Testis (tissue), 2 donors: ENCODE measurements at regions not wholly inside any gene's neighbourhood (a gene's known extent, or its start where the extent isn't known, plus 50 kb on each side); places are given as distances from the start of the nearest gene placed in this dataset.

ENCODE experiments used
- DNase-seq: peaks from one replicate; pipeline ENCODE4 v3.0.0-alpha.2; 2019
- H3K27ac ChIP-seq, 2 donors: fragments of 200-600 bp; sonication (generic); one replicate each; pipeline ENCODE4 v1.5.1; 2019
- H3K27me3 ChIP-seq: fragments of 200-600 bp; sonication (generic); one replicate; pipeline ENCODE4 v1.5.1; 2019
- H3K36me3 ChIP-seq: fragments of 200-600 bp; sonication (generic); one replicate; pipeline ENCODE4 v1.5.1; 2017; ENCODE audit warnings: low read depth; ENCODE audit errors: missing control alignments
- H3K4me1 ChIP-seq: fragments of 200-600 bp; sonication (generic); one replicate; pipeline ENCODE4 v1.5.1; 2019
- H3K4me3 ChIP-seq, 2 donors: fragments of 200-600 bp; sonication (generic); one replicate each; pipeline ENCODE4 v1.5.1; 2017 to 2019
- H3K9me3 ChIP-seq: fragments of 200-600 bp; sonication (generic); one replicate; pipeline ENCODE4 v1.5.1; 2017
- CTCF ChIP-seq, 3 experiments: fragments of 450-650 bp in 2 of 3; fragments of 200-600 bp in 1 of 3; sonication (generic) in 1 of 3; IDR thresholded peaks; one replicate each; pipeline ENCODE4 v1.5.1; 2016 to 2019; ENCODE audit warnings: antibody characterized with exemption in 3 of 3, mild to moderate bottlenecking in 2 of 3, moderate library complexity in 1 of 3
- POLR2A ChIP-seq: fragments of 450-650 bp; IDR thresholded peaks from one replicate; pipeline ENCODE4 v1.6.1; 2017; ENCODE audit warnings: antibody characterized with exemption, mild to moderate bottlenecking, moderate library complexity
- WGBS, 2 donors: methylation state at CpG; one replicate each; pipeline ENCODE4 v1.1.5; 2018; 5-methylcytosine and 5-hydroxymethylcytosine counted together
- intact Hi-C: fragments of 100-400 bp; cut with DNase I; formaldehyde crosslinking; loops from one replicate; pipeline ENCODE4 v1.15.1; 2023; ENCODE audit warnings: low total_unique reads

- no peak overlapping the region for H3K27ac ChIP-seq
- no peak for DNase-seq
- no peak for TF ChIP-seq POLR2A
- intact Hi-C loops = no loop called here
- H3K27me3 ChIP-seq = no peaks in the 10 kb centered on the region
- H3K36me3 ChIP-seq = no peaks in the 10 kb centered on the region
- H3K4me3 ChIP-seq = no peak overlapping the region
- H3K9me3 ChIP-seq = no peaks in the 10 kb centered on the region
- no peaks in the 10 kb centered on the region for H3K4me1 ChIP-seq
Measured at GRCh38 chr14:40523123-40523522, 1083.6 kb upstream of the LRFN5 start.

- TF ChIP-seq CTCF (IDR thresholded peaks at IDR 0.05) = no peak
- no peak for TF ChIP-seq POLR2A
- H3K4me1 ChIP-seq = no peaks in the 10 kb centered on the region
- no peaks in the 10 kb centered on the region for H3K27me3 ChIP-seq
- H3K9me3 ChIP-seq = no peaks in the 10 kb centered on the region
- no peak for DNase-seq
- H3K36me3 ChIP-seq = no peaks in the 10 kb centered on the region
- intact Hi-C loops = no loop called here
- 60 to 69% methylated on average over 3 of the region's 3 CpGs for WGBS, 2 donors
- no peak overlapping the region for H3K27ac ChIP-seq
- no peak overlapping the region for H3K4me3 ChIP-seq
Measured at GRCh38 chr14:40494483-40494882, 1062.2 kb upstream of the FBXO33 start.

GRCh38 chr14:40487824-40488223 lies 1055.6 kb upstream of the FBXO33 start:
- WGBS, 2 donors = 71 to 86% methylated on average over 1 of the region's 1 CpG
- TF ChIP-seq POLR2A (no peak), CTCF (IDR thresholded peaks at IDR 0.05) (no peak)
- intact Hi-C loops = no loop called here

GRCh38 chr14:40485688-40486087 lies 1053.5 kb upstream of the FBXO33 start:
- DNase-seq = no peak
- intact Hi-C loops = no loop called here
- Histone ChIP-seq H3K36me3 (no peaks in the 10 kb centered on the region), H3K9me3 (no peaks in the 10 kb centered on the region), H3K4me1 (no peaks in the 10 kb centered on the region), H3K4me3 (no peak overlapping the region), H3K27ac (no peak overlapping the region), H3K27me3 (no peaks in the 10 kb centered on the region)
- no peak for TF ChIP-seq POLR2A

More at GRCh38 chr14:40487824-40488223, 1055.6 kb upstream of the FBXO33 start:
- H3K27me3 ChIP-seq = no peaks in the 10 kb centered on the region
- no peak for DNase-seq
- no peak overlapping the region for H3K4me3 ChIP-seq
- no peaks in the 10 kb centered on the region for H3K4me1 ChIP-seq
- no peaks in the 10 kb centered on the region for H3K36me3 ChIP-seq
- no peaks in the 10 kb centered on the region for H3K9me3 ChIP-seq
- no peak overlapping the region for H3K27ac ChIP-seq

GRCh38 chr14:40476005-40476404 lies 1043.8 kb upstream of the FBXO33 start:
- TF ChIP-seq POLR2A (no peak), CTCF (IDR thresholded peaks at IDR 0.05) (no peak)
- Histone ChIP-seq H3K36me3 (no peaks in the 10 kb centered on the region), H3K4me1 (no peaks in the 10 kb centered on the region), H3K4me3 (no peak overlapping the region), H3K9me3 (no peaks in the 10 kb centered on the region), H3K27me3 (no peaks in the 10 kb centered on the region), H3K27ac (no peak overlapping the region)
- WGBS, 2 donors = 88 to 95% methylated on average over 1 of the region's 1 CpG
- no peak for DNase-seq
- intact Hi-C loops = no loop called here

GRCh38 chr14:40467969-40468368 lies 1035.7 kb upstream of the FBXO33 start:
- DNase-seq = no peak
- 58 to 75% methylated on average over 1 of the region's 1 CpG for WGBS, 2 donors
- no peaks in the 10 kb centered on the region for H3K27me3 ChIP-seq
- no peak overlapping the region for H3K4me3 ChIP-seq
- no peaks in the 10 kb centered on the region for H3K9me3 ChIP-seq
- no peaks in the 10 kb centered on the region for H3K36me3 ChIP-seq
- TF ChIP-seq CTCF (IDR thresholded peaks at IDR 0.05) (no peak), POLR2A (no peak)
- intact Hi-C loops = no loop called here
- H3K27ac ChIP-seq = no peak overlapping the region
- H3K4me1 ChIP-seq = no peaks in the 10 kb centered on the region
